OCI-LY7 (cell line): ENCODE measurements at regions not wholly inside any gene's neighbourhood (a gene's known extent, or its start where the extent isn't known, plus 50 kb on each side); places are given as distances from the start of the nearest gene placed in this dataset.

Experiments used
- BruUV-seq: library from RNA; stranded (reverse); fragments of 400-500 nt; replicated peaks from 2 replicates; lab custom pipeline; 2021; lab: Mats Ljungman, UMichigan
- CTCF ChIA-PET: fragments of 300-600 bp; sonication (Branson Sonifier 250); formaldehyde crosslinking; loops from one replicate; lab custom pipeline; 2022; ENCODE audit warnings: antibody characterized with exemption; ENCODE audit not compliant: unreplicated experiment; lab: Charles Lee
- POLR2A ChIA-PET: fragments of 300-600 bp; sonication (Branson Sonifier 250); formaldehyde crosslinking; loops from one replicate; lab custom pipeline; 2022; ENCODE audit warnings: antibody characterized with exemption; lab: Charles Lee
- DNase-seq: peaks from one replicate; pipeline ENCODE4 v3.0.0-alpha.2; 2015; ENCODE audit warnings: low spot score
- H2AFZ ChIP-seq: fragments of 200-600 bp; sonication (generic), shearing (Covaris generic); 2 replicates; pipeline ENCODE4 v1.6.1; 2014; ENCODE audit warnings: mild to moderate bottlenecking, antibody characterized with exemption, low read length, moderate library complexity
- H3K27ac ChIP-seq: fragments of 200-600 bp; sonication (generic); 2 replicates; pipeline ENCODE4 v1.5.1; 2014; ENCODE audit warnings: mixed run types, low read depth, mild to moderate bottlenecking, moderate library complexity, low read length, inconsistent platforms; ENCODE audit not compliant: poor library complexity, severe bottlenecking
- H3K36me3 ChIP-seq: fragments of 200-600 bp; sonication (generic); 2 replicates; pipeline ENCODE4 v1.6.1; 2014; ENCODE audit warnings: mild to moderate bottlenecking, antibody characterized with exemption, low read length, moderate library complexity, mixed read lengths; ENCODE audit not compliant: insufficient read depth
- H3K4me1 ChIP-seq: fragments of 200-600 bp; sonication (generic); 2 replicates; pipeline ENCODE4 v1.5.1; 2014; ENCODE audit warnings: mild to moderate bottlenecking, low read length; ENCODE audit not compliant: insufficient read depth, poor library complexity, severe bottlenecking
- H3K4me2 ChIP-seq: fragments of 200-600 bp; sonication (generic); 2 replicates; pipeline ENCODE4 v1.6.1; 2014; ENCODE audit warnings: mild to moderate bottlenecking, low read length
- H3K4me3 ChIP-seq: fragments of 200-600 bp; sonication (generic); 2 replicates; pipeline ENCODE4 v1.5.1; 2014; ENCODE audit warnings: mild to moderate bottlenecking, low read depth, low read length; ENCODE audit not compliant: poor library complexity, severe bottlenecking
- H3K79me2 ChIP-seq: fragments of 200-600 bp; sonication (generic); 2 replicates; pipeline ENCODE4 v1.6.1; 2016; ENCODE audit warnings: low read depth, mild to moderate bottlenecking, low read length, moderate library complexity, mixed read lengths; ENCODE audit not compliant: insufficient read depth
- H3K9me2 ChIP-seq: fragments of 200-600 bp; sonication (generic); 2 replicates; pipeline ENCODE4 v1.6.1; 2016; ENCODE audit warnings: mild to moderate bottlenecking, low read length, mixed read lengths; ENCODE audit not compliant: insufficient read depth
- H3K9me3 ChIP-seq: fragments of 200-600 bp; sonication (generic); 2 replicates; pipeline ENCODE4 v1.6.1; 2014; ENCODE audit warnings: mild to moderate bottlenecking, mixed run types, low read length, mixed read lengths
- H4K20me1 ChIP-seq: fragments of 200-600 bp; sonication (generic); 2 replicates; pipeline ENCODE4 v1.6.1; 2014; ENCODE audit warnings: mild to moderate bottlenecking, antibody characterized with exemption, low read length, moderate library complexity, mixed read lengths; ENCODE audit not compliant: insufficient read depth
- CTCF ChIP-seq: fragments of 200-600 bp; sonication (generic); conservative IDR thresholded peaks from 2 replicates; pipeline ENCODE4 v1.5.1; 2014; ENCODE audit warnings: mild to moderate bottlenecking, antibody characterized with exemption, low read length, moderate library complexity, mixed read lengths
- EZH2phosphoT487 ChIP-seq: fragments of 200-600 bp; sonication (generic); IDR thresholded peaks from 2 replicates; pipeline ENCODE4 v1.6.1; 2018; ENCODE audit warnings: low read depth, borderline replicate concordance, mild to moderate bottlenecking, mixed run types, antibody characterized with exemption, low read length, moderate library complexity, mixed read lengths
- intact Hi-C: fragments of 100-400 bp; cut with micrococcal nuclease; formaldehyde crosslinking; loops from one replicate; pipeline ENCODE4 v1.10.0; 2022; ENCODE audit not compliant: unreplicated experiment

GRCh38 chr17:73924114-73924908 lies 279.2 kb upstream of the RPL38 start:
- ChIA-PET CTCF (no interaction called here), POLR2A (interaction anchor here (0.6 kb wide), 1 partner anchor 659 kb away, joined by 4 read pairs; no protein-coding TSS in a partner anchor)
- Histone ChIP-seq H3K4me1 (no peaks in the 10 kb centered on the region), H3K4me2 (no peak overlapping the region), H4K20me1 (no peaks in the 10 kb centered on the region), H2AFZ (no peak overlapping the region), H3K27ac (no peak overlapping the region), H3K36me3 (no peaks in the 10 kb centered on the region), H3K4me3 (no peak overlapping the region), H3K79me2 (no peaks in the 10 kb centered on the region), H3K9me3 (peaks cover 2% of the 10 kb centered on the region; the same call in 1 of the 2 replicates), H3K9me2 (no peaks in the 10 kb centered on the region)
- no peak for TF ChIP-seq CTCF
- TF ChIP-seq EZH2phosphoT487, result no peak
- no TSS peak for BruUV-seq
- intact Hi-C loops, result no loop called here
- DNase-seq, result no peak

GRCh38 chr17:73924909-73925186 lies 278.6 kb upstream of the RPL38 start:
- TF ChIP-seq EZH2phosphoT487 (no peak), CTCF (no peak)
- Histone ChIP-seq H2AFZ (no peak overlapping the region), H3K36me3 (no peaks in the 10 kb centered on the region), H3K9me2 (no peaks in the 10 kb centered on the region), H3K4me1 (no peaks in the 10 kb centered on the region), H3K79me2 (no peaks in the 10 kb centered on the region), H3K4me2 (no peak overlapping the region), H4K20me1 (no peaks in the 10 kb centered on the region), H3K4me3 (no peak overlapping the region), H3K9me3 (no peaks in the 10 kb centered on the region), H3K27ac (no peak overlapping the region)
- no peak for DNase-seq
- ChIA-PET CTCF (no interaction called here), POLR2A (no interaction called here)
- BruUV-seq, result no TSS peak
- intact Hi-C loops, result no loop called here

- Histone ChIP-seq H3K9me3 (no peaks in the 10 kb centered on the region), H4K20me1 (no peaks in the 10 kb centered on the region), H3K27ac (no peak overlapping the region), H2AFZ (no peak overlapping the region), H3K4me1 (no peaks in the 10 kb centered on the region), H3K36me3 (no peaks in the 10 kb centered on the region), H3K9me2 (no peaks in the 10 kb centered on the region), H3K4me3 (no peak overlapping the region), H3K4me2 (no peak overlapping the region), H3K79me2 (no peaks in the 10 kb centered on the region)
- DNase-seq, result no peak
- ChIA-PET POLR2A (interaction anchor here (0.6 to 0.7 kb wide), 2 partner anchors 19 to 425 kb away, joined by 3 read pairs; no protein-coding TSS in a partner anchor), CTCF (no interaction called here)
- intact Hi-C loops, result no loop called here
- TF ChIP-seq CTCF (peak; percentile 49; the same call in 1 of the 2 replicates), EZH2phosphoT487 (no peak)
- BruUV-seq, result no TSS peak
These were observed 273.5 kb upstream of the RPL38 start for GRCh38 chr17:73929860-73930430.
